DMS153 (cell line): ENCODE measurements at regions not wholly inside any gene's neighbourhood (a gene's known extent, or its start where the extent isn't known, plus 50 kb on each side); places are given as distances from the start of the nearest gene placed in this dataset.

Experiments
- DNase-seq: peaks from one replicate; lab custom pipeline; 2025; lab: John Stamatoyannopoulos, UW

GRCh38 chr2:120828829-120829632, 93.4 kb downstream of the GLI2 start:
- no peak for DNase-seq

GRCh38 chr2:120829633-120830025, 94.0 kb downstream of the GLI2 start:
- no peak for DNase-seq

- DNase-seq: no peak
Measured at GRCh38 chr2:120830096-120830830, 94.6 kb downstream of the GLI2 start.

GRCh38 chr2:120831086-120831485, 95.4 kb downstream of the GLI2 start:
- DNase-seq: no peak

- DNase-seq: no peak
Measured at GRCh38 chr2:120831891-120832290, 96.2 kb downstream of the GLI2 start.

GRCh38 chr2:120832296-120833070, 96.8 kb downstream of the GLI2 start:
- DNase-seq: no peak

GRCh38 chr2:120833127-120833675, 97.5 kb downstream of the GLI2 start:
- no peak for DNase-seq

GRCh38 chr2:120834206-120834605, 98.5 kb downstream of the GLI2 start:
- no peak for DNase-seq

GRCh38 chr2:120836281-120836680, 100.6 kb downstream of the GLI2 start:
- DNase-seq: no peak

GRCh38 chr2:120840795-120841487, 105.3 kb downstream of the GLI2 start:
- DNase-seq: no peak

- no peak for DNase-seq
Measured at GRCh38 chr2:120842456-120843439, 107.1 kb downstream of the GLI2 start.

- DNase-seq: no peak
Measured at GRCh38 chr2:120844070-120844738, 108.5 kb downstream of the GLI2 start.

GRCh38 chr2:120845277-120845676, 109.6 kb downstream of the GLI2 start:
- no peak for DNase-seq

GRCh38 chr2:120846406-120847095, 110.9 kb downstream of the GLI2 start:
- no peak for DNase-seq

- no peak for DNase-seq
Measured at GRCh38 chr2:120847700-120848321, 112.1 kb downstream of the GLI2 start.

GRCh38 chr2:120849278-120849677, 113.6 kb downstream of the GLI2 start:
- no peak for DNase-seq

GRCh38 chr2:120850551-120850950, 114.9 kb downstream of the GLI2 start:
- DNase-seq: no peak

- DNase-seq: no peak
Measured at GRCh38 chr2:120851116-120851773, 115.6 kb downstream of the GLI2 start.
